ENCODE measurements at regions not wholly inside any gene's neighbourhood (a gene's known extent, or its start where the extent isn't known, plus 50 kb on each side); places are given as distances from the start of the nearest gene placed in this dataset.
"Not testable (repeated sequence)": the region's sequence is repeated elsewhere in the genome, so short reads cannot be mapped to it uniquely, and the experiment has no call there.

DNA sequence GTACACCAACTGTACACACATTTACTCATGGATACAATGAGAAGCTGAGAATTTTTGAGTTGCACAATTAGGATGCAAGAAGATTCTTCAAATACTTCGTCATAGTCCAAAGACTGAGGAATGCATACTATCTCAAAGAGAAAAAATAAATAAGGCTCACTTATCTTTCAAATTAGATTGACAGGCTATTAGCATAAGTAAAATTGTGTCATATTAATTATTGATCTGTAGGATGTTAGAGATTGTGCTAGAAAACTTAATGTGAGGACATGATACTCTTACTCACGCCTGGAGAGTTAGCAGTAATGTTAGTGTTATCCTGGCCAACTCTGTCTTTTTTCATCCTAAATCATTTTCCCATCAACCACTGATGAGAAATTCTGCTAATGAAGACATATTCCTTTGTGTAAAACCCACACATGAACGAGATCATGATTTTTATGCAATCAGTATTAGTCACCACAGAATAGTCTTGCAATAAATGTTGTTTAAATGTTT, 659.0 kb downstream of the LTN1 start:
- no peak for DNase-seq

DNA sequence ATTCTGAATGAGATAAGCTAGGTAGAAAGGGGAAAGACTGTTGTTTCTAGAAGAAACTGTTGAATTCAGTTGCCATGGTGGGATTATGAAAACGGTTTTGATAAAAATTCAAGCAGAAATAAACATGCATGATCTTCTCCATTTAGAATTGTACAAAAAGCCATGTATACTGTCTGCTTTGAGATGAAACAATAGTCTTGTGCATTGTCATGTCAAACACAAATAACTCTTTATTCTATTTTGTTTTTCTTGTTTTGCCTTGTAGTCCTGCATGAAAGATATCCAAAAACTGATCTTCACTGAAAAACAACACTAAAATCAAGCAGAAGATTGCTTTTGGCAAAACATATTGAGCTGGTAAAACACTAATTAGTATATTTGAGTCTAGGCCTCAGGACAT, 659.9 kb downstream of the LTN1 start:
- DNase-seq = no peak

DNA sequence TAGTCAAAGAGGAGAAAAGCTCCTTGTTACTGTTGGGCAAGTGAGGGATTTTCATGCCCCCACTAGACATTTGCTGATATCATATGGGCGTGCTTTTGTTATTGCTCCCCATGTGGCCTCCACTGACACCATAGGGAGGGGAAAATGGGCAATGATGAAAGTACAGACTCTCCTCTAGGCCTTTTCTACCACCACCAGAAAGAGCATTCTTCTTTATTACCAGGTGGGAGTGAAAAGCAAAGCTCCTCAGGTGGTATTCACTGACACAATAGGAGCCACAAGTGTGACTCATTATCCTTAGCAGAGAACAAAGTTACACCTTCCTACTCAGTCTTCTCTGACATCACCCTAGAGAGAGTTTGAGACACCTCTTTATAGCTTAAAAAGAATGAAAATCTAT, 667.1 kb downstream of the LTN1 start:
- no peak for DNase-seq

DNA sequence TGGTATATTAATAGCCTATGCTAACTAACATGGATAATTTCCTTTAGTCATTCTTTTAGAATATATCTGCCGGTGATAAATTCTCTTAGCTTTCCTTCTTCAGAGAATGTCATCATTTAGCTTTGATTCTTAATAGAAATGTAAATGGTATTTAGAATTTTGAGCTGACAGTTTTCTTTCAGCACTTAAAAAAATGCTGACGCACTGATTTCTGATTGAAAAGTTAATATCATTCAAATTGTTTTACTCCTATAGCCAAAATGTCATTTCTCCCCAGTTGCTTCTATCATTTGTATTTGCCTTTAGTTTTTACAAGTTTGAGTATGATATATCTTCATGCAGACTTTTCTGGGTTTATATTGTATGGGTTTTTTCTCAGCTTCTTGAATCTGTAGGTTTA, 668.0 kb downstream of the LTN1 start:
- no peak for DNase-seq

DNA sequence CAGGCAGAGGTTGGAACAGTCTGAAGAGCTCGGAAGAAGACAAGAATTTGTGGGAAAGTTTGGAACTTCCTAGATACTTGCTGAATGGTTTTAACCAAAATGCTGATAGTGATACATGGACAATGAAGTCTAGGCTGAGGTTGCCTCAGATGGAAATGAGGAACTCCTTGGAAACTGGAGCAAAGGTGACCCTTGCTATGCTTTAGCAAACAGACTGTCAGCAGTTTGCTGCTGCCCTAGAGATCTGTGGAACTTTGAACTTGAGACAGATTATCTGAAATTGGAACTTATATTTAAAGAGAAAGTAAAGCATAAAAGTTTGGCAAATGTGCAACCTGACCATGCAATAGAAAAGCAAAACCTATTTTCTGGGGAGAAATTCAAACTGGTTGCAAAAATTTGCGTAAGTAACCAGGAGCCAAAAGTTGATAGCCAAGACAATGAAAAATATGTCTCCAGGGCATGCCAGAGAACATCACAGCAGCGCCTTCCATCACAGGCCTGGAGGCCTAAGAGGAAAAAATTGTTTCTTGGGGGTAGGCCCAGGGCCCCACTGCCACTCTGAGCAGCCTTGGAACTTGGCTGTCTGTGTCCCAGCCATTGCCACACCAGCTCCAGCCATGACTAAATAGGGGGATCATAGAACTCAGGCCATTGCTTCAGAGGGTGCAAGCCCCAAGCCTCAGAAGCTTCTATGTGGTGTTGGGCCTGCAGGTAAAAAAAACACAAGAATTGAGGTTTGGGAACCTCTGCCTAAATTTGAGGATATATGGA, 675.3 kb downstream of the LTN1 start:
- DNase-seq = no peak

DNA sequence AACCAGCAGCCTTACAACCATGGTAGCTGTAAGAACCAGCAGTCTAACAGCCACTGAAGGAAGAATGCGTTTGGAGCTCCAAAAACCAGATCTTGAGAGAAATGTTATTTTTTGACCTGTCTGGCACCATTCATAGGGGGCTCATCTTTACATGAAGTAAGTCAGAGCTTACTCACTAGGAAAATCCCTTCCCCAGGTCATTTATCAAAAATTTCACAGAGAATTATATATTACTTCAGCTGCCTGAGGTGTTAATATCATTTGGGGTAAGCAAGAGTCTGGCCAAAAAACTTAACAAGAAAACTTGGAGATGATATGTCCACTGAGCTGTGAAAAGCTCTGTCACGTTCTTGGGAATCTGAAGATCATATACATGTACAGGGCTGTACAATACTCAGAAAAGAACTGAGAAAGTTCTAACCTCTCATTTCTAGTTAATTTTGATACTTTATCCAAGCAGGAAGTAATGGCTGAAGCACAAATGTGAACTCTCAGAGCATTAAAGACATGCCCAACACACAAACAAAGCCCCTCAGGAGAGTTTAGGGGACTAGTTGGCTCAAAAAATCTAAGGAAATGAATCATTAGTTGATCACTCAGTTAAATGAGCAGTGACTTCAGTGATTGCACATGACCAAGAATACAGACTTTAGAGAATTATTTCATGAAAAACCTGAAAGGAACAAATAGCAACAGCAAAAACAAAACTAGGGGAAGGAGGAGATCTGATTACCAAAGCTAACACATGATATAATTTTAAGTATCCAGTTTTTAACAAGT, 681.1 kb downstream of the LTN1 start:
- no peak for DNase-seq

DNA sequence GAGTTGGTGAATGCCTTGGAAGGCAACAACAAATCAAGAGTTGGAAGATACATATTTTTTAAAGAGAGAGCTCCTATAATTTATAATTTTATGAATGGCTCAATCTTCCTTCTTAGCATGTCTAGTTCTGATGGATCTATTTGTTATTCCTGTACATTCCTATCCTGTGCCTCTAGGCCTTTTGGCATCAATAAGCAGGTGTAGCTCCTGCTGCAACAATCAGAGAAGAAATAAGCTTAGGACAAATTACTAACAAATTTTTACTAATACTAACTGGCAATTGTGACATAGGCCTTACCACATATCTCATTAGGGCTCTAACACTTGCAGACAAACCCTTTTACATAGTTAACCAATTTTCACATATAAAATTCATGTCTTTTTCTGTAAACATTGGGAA, 682.0 kb downstream of the LTN1 start:
- no peak for DNase-seq

DNA sequence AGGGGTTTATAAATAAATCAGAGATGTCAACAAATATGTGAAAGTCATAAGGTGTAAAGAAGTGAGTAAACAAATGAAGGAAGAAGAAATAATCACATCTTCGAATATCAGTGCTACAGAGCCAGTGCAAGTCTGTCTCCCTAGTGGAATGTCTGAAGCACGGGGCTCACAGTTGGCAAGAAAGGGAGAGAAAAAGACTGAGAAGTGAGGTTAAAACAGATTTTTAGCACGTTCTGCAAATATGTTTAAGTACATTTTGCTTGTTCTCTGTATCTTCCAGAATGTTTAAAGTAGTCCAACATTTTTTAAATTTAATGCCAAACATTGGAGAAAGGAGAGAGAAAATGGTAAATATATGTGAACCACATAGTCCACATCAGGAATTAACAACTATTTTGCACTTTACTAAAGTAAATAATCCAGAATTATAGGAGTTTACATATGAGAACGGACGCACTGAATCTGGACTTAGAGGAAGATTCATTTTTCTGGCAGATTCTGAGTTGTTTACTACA, 682.4 kb downstream of the LTN1 start:
- DNase-seq = no peak

DNA sequence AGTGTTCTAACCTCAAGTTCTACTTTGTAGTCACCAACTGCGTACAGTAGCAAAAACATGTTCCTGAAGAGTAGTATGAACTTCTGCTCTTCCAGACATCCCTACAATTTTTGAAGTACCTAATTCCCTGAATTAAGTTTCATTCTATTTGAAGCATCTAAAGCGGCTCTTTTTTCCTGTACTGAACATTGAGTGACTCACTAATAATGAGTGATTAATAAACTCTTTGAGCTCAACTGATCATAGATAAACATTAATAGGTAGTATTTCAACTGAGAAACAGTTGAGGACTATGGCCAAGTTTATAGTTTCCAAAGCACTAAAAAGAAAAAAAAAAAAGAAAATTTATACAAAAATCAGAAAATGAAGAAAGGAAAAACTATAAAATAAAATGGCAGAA, 683.1 kb downstream of the LTN1 start:
- no peak for DNase-seq

DNA sequence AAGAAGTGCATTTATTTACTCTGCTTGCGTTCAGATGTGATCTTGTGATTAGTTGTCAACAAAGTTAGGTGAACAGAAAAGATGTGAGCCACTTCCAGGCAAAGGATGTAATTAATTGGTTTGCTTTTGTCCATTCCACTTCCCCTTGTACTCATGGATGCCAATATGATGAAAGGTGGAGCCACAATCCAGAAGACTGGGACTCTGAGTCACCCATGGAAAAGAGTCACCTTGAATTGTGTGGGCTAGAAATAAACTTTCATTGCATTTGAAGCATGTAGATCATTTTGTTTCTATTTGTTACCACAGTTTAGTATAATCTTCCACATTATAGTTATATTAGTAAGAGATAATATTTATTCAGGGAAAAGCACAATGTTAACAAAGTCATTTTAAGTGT, 684.2 kb downstream of the LTN1 start:
- no peak for DNase-seq

DNA sequence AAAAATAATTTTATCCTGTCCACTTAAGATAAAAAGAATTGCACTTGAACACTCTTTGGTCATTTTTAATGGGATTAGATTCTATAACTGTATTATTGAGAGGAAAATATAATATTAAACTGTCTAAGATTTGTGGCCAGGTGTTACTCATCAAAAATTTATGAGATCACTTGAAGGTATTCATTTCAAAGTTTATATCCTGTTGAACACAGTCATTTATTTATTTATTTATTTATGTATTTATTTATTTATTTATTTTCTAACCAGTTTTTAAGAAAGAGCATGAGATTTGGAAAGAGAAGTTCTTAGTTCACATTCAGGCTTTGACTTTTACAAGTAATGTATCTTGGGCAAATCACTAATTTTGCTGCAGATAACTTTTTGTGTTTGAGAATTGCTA, 692.7 kb downstream of the LTN1 start:
- DNase-seq = no peak

DNA sequence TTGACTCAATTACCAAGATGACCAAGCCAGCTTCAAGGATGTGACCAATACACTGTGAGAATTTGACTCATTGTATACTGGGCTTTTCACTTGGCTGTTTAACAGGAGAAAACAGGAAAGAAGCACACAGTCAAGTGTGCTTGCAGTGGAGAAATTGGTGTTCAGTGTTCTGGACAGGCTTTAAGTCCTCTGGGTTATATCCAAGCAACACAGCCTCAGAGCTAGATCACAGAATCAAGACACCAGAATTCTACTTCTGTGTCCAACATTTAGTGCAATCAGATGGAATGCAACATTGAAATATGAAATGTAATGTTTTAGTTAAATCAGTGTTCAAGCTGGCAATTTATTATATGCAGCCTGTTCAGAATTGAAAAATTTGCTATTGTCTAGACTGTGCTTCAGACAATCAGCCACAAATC, 694.4 kb downstream of the LTN1 start:
- DNase-seq = no peak

DNA sequence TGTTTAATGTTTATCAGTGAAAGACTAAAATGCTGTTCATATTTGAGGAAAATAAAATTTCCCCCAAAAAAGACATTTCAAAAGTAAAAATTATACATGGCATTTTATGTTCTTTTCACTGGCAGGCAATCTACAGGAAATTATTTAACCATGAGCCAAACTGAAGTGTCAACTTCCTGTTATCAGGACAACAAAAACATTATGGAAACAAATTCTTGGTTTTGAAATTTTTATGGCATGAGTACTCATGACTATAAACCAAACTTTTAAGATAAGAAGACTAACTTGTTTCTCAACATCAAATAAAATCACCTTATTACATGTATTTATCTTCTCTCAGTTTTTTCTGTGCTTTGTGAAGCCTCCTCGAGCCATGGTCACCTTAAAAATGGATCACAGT, 698.6 kb downstream of the LTN1 start:
- no peak for DNase-seq

DNA sequence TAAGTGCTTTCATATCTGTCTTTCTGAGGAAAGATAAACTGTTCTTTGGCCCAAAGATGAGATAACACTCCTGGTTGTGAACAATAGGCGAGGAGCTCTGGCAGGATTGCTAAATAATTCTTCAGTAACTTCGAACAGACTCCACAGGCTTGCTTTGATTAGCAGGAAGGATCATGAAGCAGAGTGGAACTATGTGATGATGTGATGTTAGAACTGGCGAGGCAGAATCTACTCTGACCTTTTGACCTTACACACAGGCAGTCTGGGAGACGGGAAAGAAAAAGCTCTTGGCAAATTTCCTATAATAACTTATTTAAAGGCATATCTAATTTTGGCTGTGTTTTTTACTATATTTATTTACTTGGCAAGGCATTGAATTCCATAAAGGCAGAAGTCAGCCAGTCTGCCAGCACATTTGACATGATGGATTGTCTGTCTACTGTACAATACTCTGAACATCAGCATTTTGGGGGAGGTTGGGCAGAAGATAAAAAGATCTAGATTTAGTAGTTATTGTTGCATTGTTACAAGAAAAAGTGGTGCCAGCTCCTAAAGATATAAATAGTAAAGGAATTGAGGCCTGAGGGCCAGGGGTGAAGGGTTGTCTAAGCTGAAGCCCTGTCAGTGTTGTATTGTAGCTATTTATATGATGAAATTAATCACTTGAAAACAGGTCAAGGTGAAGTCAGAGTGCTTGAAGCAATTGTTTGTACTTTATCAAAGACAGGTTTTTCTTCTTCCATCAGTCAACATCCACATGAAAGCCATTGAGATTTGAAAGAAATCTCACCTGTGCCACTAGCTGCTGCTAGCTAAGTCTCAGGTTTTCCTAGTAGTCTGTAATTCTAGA, 708.8 kb downstream of the LTN1 start:
- DNase-seq = no peak

DNA sequence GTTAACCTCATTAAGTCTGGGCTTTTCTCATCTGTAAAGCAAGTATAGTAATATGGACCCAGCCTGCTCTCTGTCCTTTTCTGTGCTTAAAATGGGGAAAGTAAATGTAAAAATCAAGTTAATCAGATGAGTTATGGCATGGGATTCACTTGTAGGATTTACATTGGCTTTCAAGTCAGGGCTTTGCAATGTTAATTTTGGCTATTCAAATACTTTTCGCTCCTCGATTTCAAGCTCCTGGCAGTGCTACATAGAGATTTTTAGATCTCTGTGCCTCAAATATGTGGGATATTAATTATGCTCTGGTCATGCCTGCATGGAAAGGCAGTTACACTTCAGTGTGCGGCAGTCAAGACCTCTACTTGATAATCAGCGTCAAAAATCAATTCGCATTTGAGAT, 709.8 kb downstream of the LTN1 start:
- no peak for DNase-seq

DNA sequence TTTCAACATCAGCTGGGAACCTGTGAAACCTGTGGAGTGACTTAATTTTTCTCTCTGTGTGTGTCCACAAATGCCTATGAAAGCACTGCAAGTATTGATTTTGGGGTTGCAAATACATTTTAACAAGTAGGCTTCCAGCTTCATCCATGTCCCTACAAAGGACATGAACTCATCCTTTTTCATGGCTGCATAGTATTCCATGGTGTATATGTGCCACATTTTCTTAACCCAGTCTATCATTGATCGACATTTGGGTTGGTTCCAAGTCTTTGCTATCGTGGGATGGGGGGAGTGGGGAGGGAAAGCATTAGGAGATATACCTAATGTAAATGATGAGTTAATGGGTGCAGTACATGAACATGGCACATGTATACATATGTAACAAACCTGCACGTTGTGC, 711.3 kb downstream of the LTN1 start:
- DNase-seq = not testable (repeated sequence)

DNA sequence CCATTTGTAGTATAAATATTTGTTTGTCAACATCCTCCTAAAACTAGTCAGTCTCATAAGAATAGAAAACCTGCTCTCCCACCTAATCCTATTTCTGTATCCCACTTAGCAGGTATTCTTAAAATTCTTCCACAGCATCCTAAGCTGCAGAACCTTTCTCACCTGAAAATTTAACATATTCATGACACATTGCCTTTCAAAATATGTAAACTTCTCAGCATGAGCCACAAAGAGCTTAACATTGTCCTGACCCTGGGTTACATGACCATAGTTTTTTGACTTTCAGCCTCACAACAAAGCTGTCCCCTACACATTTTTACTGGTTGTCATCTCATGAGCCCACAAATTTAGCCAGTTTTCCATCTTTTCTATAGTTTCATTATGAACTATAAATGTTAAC, 712.1 kb downstream of the LTN1 start:
- no peak for DNase-seq

DNA sequence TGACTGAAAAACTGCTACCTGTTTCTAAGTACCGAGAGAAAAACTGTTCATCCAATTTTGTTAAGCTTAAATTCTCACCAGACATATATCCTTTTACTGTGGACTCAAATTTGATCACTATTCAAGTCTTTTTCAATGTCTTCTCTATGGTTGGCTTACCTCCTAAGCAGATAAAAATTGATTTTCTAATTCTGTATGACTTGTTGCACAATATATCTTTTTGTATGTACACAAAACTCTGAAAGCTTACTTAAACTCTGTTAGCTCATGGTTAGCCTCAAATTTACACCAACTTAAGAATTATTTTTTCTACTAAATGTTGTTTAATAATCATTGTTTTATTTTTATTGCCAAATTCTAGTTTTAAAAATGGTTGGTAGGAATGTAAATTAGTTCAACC, 715.4 kb downstream of the LTN1 start:
- no peak for DNase-seq

DNA sequence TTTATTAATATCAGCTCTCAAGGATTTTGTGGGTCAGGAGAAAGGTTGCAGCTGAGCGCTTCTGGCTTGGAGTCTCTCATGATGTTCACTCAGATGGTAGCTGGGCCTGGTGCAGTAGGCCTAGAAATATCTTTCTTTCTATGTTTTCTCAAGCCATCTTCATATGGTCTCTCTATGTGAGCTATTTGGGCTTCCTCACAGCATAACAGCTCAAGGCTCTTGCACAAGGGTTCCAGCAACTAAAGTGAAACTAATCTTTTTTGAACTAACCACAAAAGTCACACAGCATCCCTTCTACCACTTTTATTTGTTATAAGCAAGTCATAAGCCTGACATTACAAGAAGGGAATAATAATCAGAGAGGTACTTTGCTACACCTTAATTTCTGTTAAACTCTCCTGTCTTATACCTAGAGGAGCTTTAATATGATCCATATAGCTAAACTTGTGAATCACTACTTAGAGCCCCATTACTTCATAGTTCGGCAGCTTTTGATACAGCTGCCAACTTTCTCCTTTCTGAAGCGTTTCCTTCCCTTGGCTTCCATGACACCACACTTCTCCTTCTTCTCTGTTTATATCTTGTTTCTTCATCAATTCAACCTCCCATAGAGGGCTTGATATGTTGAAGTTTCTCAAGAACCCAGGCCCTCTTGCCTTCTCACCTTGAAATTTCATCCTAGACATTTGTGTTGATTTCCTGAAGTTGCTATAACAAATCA, 720.2 kb downstream of the LTN1 start:
- DNase-seq = no peak

DNA sequence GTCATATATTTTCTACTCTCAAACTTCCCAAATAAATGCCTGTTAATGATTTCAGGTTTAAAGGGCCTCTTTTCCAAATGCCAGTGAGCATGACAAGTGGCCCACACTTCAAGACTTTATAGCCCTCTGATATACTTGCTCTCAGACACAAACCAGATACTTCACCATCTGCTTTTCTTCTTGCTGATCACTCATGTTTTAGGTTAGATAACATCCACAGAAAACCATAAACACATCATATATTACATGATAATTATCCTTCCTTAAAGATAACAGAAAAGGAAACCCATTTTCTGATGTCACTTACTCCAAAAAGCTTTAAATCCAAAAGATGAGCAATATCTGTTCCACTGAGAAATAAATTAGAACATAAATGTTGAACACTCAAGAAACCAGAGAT, 723.5 kb downstream of the LTN1 start:
- DNase-seq = no peak

DNA sequence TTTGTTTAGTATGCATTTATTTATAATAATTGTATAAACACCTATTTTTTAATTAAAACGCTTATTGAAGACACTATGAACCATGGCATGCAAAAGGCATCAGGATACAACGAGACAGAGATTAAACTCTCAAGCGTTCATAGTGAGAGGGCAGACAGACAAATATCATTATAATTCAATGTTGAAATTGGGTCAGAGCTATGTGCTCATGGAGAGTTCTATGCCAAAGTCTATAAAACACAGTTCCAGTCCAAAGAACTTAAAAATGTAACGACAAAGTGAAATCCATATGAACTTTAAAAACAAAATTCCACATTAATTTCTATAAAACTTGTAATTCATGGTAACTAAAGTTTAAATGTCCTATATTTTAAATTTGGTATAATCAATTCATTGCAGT, 724.0 kb downstream of the LTN1 start:
- DNase-seq = no peak

DNA sequence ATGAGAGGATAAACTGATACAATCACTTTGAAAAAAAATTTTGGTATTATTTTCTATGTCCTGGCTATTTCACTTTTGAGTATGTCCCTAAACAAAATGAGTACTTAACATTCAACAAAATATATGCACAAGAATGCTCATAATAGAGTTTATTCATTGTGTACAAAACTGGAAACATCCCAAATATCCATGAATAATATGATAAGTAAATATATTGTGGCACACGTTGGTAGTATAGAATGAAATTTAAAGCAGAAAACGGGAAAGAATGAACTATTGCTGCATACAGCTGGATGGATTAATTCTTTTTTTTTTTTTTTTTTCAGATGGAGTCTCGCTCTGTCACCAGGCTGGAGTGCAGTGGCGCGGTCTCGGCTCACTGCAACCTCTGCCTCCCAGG, 725.2 kb downstream of the LTN1 start:
- DNase-seq = no peak

DNA sequence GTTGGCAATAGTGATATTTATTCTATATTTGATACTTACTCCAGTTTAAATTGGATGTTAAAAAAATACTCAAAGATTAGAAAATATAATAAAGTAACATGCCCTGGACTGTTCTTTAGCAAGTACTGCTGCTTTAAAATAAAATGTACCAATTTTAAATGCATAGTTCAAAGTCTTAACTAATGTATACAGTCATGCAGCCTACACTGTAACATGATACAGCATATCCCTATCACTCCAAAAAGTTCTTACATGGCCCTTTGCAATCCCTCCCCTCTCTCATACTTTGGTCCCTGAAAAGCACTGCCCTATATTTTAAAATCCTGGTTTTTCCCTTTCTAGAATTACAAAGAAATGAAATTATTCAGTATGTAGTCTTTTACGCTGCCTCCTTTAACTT, 726.6 kb downstream of the LTN1 start:
- DNase-seq = no peak
